K562 (cell line): ENCODE measurements at regions not wholly inside any gene's neighbourhood (a gene's known extent, or its start where the extent isn't known, plus 50 kb on each side); places are given as distances from the start of the nearest gene placed in this dataset.

Source experiments
- BCLAF1 ChIP-seq, 2 experiments: fragments of 450-650 bp in 1 of 2; IDR thresholded peaks; 2 replicates each; pipeline ENCODE4 v1.6.1; 2011 to 2017; ENCODE audit warnings: low read depth in 2 of 2, antibody characterized with exemption in 1 of 2, borderline replicate concordance in 1 of 2, low read length in 1 of 2, mild to moderate bottlenecking in 1 of 2, mixed read lengths in 1 of 2; ENCODE audit not compliant: control insufficient read depth in 1 of 2
- CTCF ChIP-seq, 3 experiments: IDR thresholded peaks in 2 of 3; conservative IDR thresholded peaks in 1 of 3; 2 replicates each; pipeline ENCODE4 v1.5.1; 2011 to 2012; ENCODE audit warnings: low read length in 3 of 3, mild to moderate bottlenecking in 3 of 3, control low read depth in 2 of 3, improper control_type of control experiment in 1 of 3, inconsistent platforms in 1 of 3, low read depth in 1 of 3, mixed read lengths in 1 of 3, moderate library complexity in 1 of 3; ENCODE audit not compliant: insufficient read depth in 2 of 3
- EZH2 ChIP-seq: IDR thresholded peaks from 2 replicates; pipeline ENCODE4 v1.6.1; 2012; ENCODE audit warnings: low read depth, mild to moderate bottlenecking, inconsistent platforms, low read length, borderline replicate concordance
- HIVEP1 ChIP-seq: fragments of 250-450 bp; sonication (Bioruptor Pico); IDR thresholded peaks from 2 replicates; pipeline ENCODE4 v1.4.0; 2020; ENCODE audit warnings: mild to moderate bottlenecking
- POLR2AphosphoS5 ChIP-seq: IDR thresholded peaks from 2 replicates; pipeline ENCODE4 v1.6.1; 2011; ENCODE audit warnings: mild to moderate bottlenecking, low read depth, low read length, moderate library complexity; ENCODE audit not compliant: control insufficient read depth, insufficient read depth
- SNIP1 ChIP-seq: fragments of 450-650 bp; IDR thresholded peaks from 2 replicates; pipeline ENCODE4 v1.7.1; 2017; ENCODE audit warnings: low read depth, mild to moderate bottlenecking
- STAT6 ChIP-seq: sonication (generic); formaldehyde crosslinking; IDR thresholded peaks from 2 replicates; pipeline ENCODE4 v1.8.1; 2023; ENCODE audit warnings: mild to moderate bottlenecking, missing genetic modification reagents
- ZBTB49 ChIP-seq: sonication (generic); formaldehyde crosslinking; IDR thresholded peaks from 2 replicates; pipeline ENCODE4 v1.8.0; 2022; ENCODE audit warnings: missing genetic modification reagents, mild to moderate bottlenecking, borderline replicate concordance
- ZNF609 ChIP-seq: sonication (generic); formaldehyde crosslinking; IDR thresholded peaks from 2 replicates; pipeline ENCODE4 v1.8.1; 2023; ENCODE audit warnings: missing genetic modification reagents, mild to moderate bottlenecking, borderline replicate concordance
- ZNF639 ChIP-seq, 2 experiments: fragments of 200-800 bp in 1 of 2; sonication (Bioruptor generic) in 1 of 2; sonication (generic) in 1 of 2; formaldehyde crosslinking in 1 of 2; IDR thresholded peaks in 1 of 2; conservative IDR thresholded peaks in 1 of 2; 2 replicates each; pipeline versions ENCODE4 v1.5.0 to v1.6.1; 2016 to 2020; ENCODE audit warnings: missing compliant biosample characterization in 1 of 2, missing genetic modification characterization in 1 of 2, missing genetic modification reagents in 1 of 2
- ZNF766 ChIP-seq: fragments of 200-800 bp; sonication (Bioruptor generic); conservative IDR thresholded peaks from 2 replicates; pipeline ENCODE4 v1.6.1; 2016; ENCODE audit warnings: missing genetic modification characterization, missing compliant biosample characterization

GRCh38 chr15:47415539-47415971, 301.8 kb upstream of the SEMA6D start:
- TF ChIP-seq ZNF609 (CRISPR knock-in tag) (no peak), EZH2 (no peak), HIVEP1 (no peak), POLR2AphosphoS5 (no peak), ZNF639 (CRISPR knock-in tag; conservative IDR thresholded peaks at IDR 0.05 in 1 of 2, IDR thresholded peaks at IDR 0.05 in 1 of 2) (no peak), ZBTB49 (CRISPR knock-in tag) (no peak), STAT6 (no peak), ZNF766 (CRISPR knock-in tag) (no peak), CTCF (IDR thresholded peaks at IDR 0.05 in 2 of 3, conservative IDR thresholded peaks at IDR 0.05 in 1 of 3; ENCODE audit: insufficient read depth in 2 of 3, low read depth in 1 of 3, low read length in 3 of 3) (no peak), SNIP1 (no peak), BCLAF1 (IDR thresholded peaks at IDR 0.05; ENCODE audit: borderline replicate concordance in 1 of 2, control insufficient read depth in 1 of 2, low read depth in 2 of 2, low read length in 1 of 2) (no peak)
